Sigmoid colon (tissue), 6 donors: ENCODE measurements at regions not wholly inside any gene's neighbourhood (a gene's known extent, or its start where the extent isn't known, plus 50 kb on each side); places are given as distances from the start of the nearest gene placed in this dataset.

Experiments used
- DNase-seq: peaks from one replicate; pipeline ENCODE4 v3.0.0-alpha.2; 2019
- H3K27ac ChIP-seq, 4 donors: fragments of 200-600 bp; sonication (generic); one replicate each; pipeline ENCODE4 v1.5.1; 2016 to 2019; ENCODE audit warnings: mild to moderate bottlenecking in 1 of 4
- H3K27me3 ChIP-seq, 3 donors: fragments of 200-600 bp; sonication (generic); one replicate each; pipeline ENCODE4 v1.5.1; 2019; ENCODE audit warnings: mild to moderate bottlenecking in 1 of 3
- H3K36me3 ChIP-seq, 4 donors: fragments of 200-600 bp; sonication (generic); one replicate each; pipeline ENCODE4 v1.5.1; 2016 to 2019
- H3K4me1 ChIP-seq, 4 donors: fragments of 200-600 bp; sonication (generic); one replicate each; pipeline ENCODE4 v1.5.1; 2017 to 2019
- H3K4me3 ChIP-seq, 4 donors: fragments of 200-600 bp; sonication (generic); one replicate each; pipeline ENCODE4 v1.5.1; 2017 to 2019; ENCODE audit warnings: mild to moderate bottlenecking in 2 of 4, moderate library complexity in 1 of 4
- H3K9me3 ChIP-seq, 4 donors: fragments of 200-600 bp in 3 of 4; sonication (generic) in 3 of 4; one replicate each; pipeline versions ENCODE4 v1.5.1 to v1.6.1; 2013 to 2019
- CTCF ChIP-seq, 4 experiments: fragments of 450-650 bp in 3 of 4; fragments of 200-600 bp in 1 of 4; IDR thresholded peaks; one replicate each; pipeline ENCODE4 v1.5.1; 2016 to 2019; ENCODE audit warnings: antibody characterized with exemption in 4 of 4, mild to moderate bottlenecking in 3 of 4, moderate library complexity in 2 of 4
- EP300 ChIP-seq, 4 donors: sonication (generic); formaldehyde crosslinking; IDR thresholded peaks; one replicate each; pipeline ENCODE4 v1.6.1; 2017; ENCODE audit warnings: antibody characterized with exemption in 4 of 4
- POLR2A ChIP-seq, 2 donors: fragments of 450-650 bp; IDR thresholded peaks; one replicate each; pipeline ENCODE4 v1.6.1; 2016; ENCODE audit warnings: antibody characterized with exemption in 2 of 2, mild to moderate bottlenecking in 2 of 2, moderate library complexity in 2 of 2
- POLR2AphosphoS5 ChIP-seq, 4 donors: sonication (generic); formaldehyde crosslinking; IDR thresholded peaks; one replicate each; pipeline ENCODE4 v1.6.1; 2017; ENCODE audit warnings: antibody characterized with exemption in 4 of 4
- WGBS, 2 donors: extraction: QIAGEN DNeasy Blood & Tissue Kit; methylation state at CpG; one replicate each; pipeline ENCODE4 v1.1.7; 2013; 5-methylcytosine and 5-hydroxymethylcytosine counted together
- intact Hi-C: fragments of 100-400 bp; cut with DNase I; formaldehyde crosslinking; loops from one replicate; pipeline ENCODE4 v1.15.1; 2023
- donor health status: healthy with polysubstance abuse.
- donor health status: healthy.

GRCh38 chr20:48047447-48047846, 262.2 kb upstream of the SULF2 start:
- no peak overlapping the region for H3K27ac ChIP-seq
- intact Hi-C loops, result no loop called here
- WGBS, 2 donors, result 76 to 83% methylated on average over 4 of the region's 4 CpGs
- H3K36me3 ChIP-seq, result no peaks in the 10 kb centered on the region
- TF ChIP-seq CTCF (IDR thresholded peaks at IDR 0.05), result no peak
- TF ChIP-seq EP300 (IDR thresholded peaks at IDR 0.05), result no peak
- TF ChIP-seq POLR2A (IDR thresholded peaks at IDR 0.05), result no peak
- TF ChIP-seq POLR2AphosphoS5 (IDR thresholded peaks at IDR 0.05), result no peak
- no peaks in the 10 kb centered on the region for H3K27me3 ChIP-seq
- peaks cover 0 to 4% (median 0%) of the 10 kb centered on the region in 4 donors for H3K9me3 ChIP-seq
- H3K4me1 ChIP-seq, result no peaks in the 10 kb centered on the region
- H3K4me3 ChIP-seq, result no peak overlapping the region
- DNase-seq, result no peak

- TF ChIP-seq POLR2AphosphoS5 (IDR thresholded peaks at IDR 0.05), result no peak
- no peak for TF ChIP-seq CTCF (IDR thresholded peaks at IDR 0.05)
- TF ChIP-seq EP300 (IDR thresholded peaks at IDR 0.05), result no peak
- no peak for TF ChIP-seq POLR2A (IDR thresholded peaks at IDR 0.05)
- 71 to 85% methylated on average over 7 of the region's 7 CpGs for WGBS, 2 donors
- H3K36me3 ChIP-seq, result no peaks in the 10 kb centered on the region
Observed at GRCh38 chr20:48042628-48043027, 257.3 kb upstream of the SULF2 start.

GRCh38 chr20:48041078-48041780, 255.9 kb upstream of the SULF2 start:
- Histone ChIP-seq H3K4me3 (no peak overlapping the region), H3K9me3 (no peaks in the 10 kb centered on the region), H3K36me3 (no peaks in the 10 kb centered on the region), H3K27me3 (no peaks in the 10 kb centered on the region), H3K27ac (no peak overlapping the region), H3K4me1 (peaks cover 0 to 17% (median 6%) of the 10 kb centered on the region in 4 donors)
- intact Hi-C loops, result no loop called here
- WGBS, 2 donors, result 61 to 65% methylated on average over 17 of the region's 17 CpGs
- DNase-seq, result no peak
- TF ChIP-seq EP300 (IDR thresholded peaks at IDR 0.05), result peak in 1 of 4 donors; percentile 39
- TF ChIP-seq POLR2AphosphoS5 (IDR thresholded peaks at IDR 0.05), result peak; percentile 11 to 93 (median 83)
- no peak for TF ChIP-seq POLR2A (IDR thresholded peaks at IDR 0.05)

More at GRCh38 chr20:48042628-48043027, 257.3 kb upstream of the SULF2 start:
- Histone ChIP-seq H3K4me3 (no peak overlapping the region), H3K4me1 (peaks cover 0 to 17% (median 6%) of the 10 kb centered on the region in 4 donors), H3K9me3 (no peaks in the 10 kb centered on the region), H3K27ac (no peak overlapping the region), H3K27me3 (no peaks in the 10 kb centered on the region)
- DNase-seq, result no peak
- intact Hi-C loops, result no loop called here

GRCh38 chr20:48040491-48040890, 255.2 kb upstream of the SULF2 start:
- Histone ChIP-seq H3K27me3 (no peaks in the 10 kb centered on the region), H3K27ac (no peak overlapping the region), H3K4me3 (no peak overlapping the region), H3K4me1 (peaks cover 0 to 17% (median 6%) of the 10 kb centered on the region in 4 donors), H3K36me3 (no peaks in the 10 kb centered on the region), H3K9me3 (no peaks in the 10 kb centered on the region)
- intact Hi-C loops, result no loop called here
- no peak for DNase-seq
- 73 to 81% methylated on average over 6 of the region's 6 CpGs for WGBS, 2 donors
- TF ChIP-seq POLR2AphosphoS5 (IDR thresholded peaks at IDR 0.05) (no peak), POLR2A (IDR thresholded peaks at IDR 0.05) (no peak), EP300 (IDR thresholded peaks at IDR 0.05) (no peak)

- no peaks in the 10 kb centered on the region for H3K27me3 ChIP-seq
- no peaks in the 10 kb centered on the region for H3K36me3 ChIP-seq
- peaks cover 0 to 17% (median 6%) of the 10 kb centered on the region in 4 donors for H3K4me1 ChIP-seq
- TF ChIP-seq CTCF (IDR thresholded peaks at IDR 0.05) (no peak), EP300 (IDR thresholded peaks at IDR 0.05) (no peak), POLR2AphosphoS5 (IDR thresholded peaks at IDR 0.05) (no peak), POLR2A (IDR thresholded peaks at IDR 0.05) (no peak)
- no peak overlapping the region for H3K4me3 ChIP-seq
- intact Hi-C loops, result no loop called here
- WGBS, 2 donors, result 77 to 82% methylated on average over 7 of the region's 7 CpGs
- H3K27ac ChIP-seq, result no peak overlapping the region
- H3K9me3 ChIP-seq, result no peaks in the 10 kb centered on the region
- DNase-seq, result no peak
Observed at GRCh38 chr20:48040051-48040450, 254.8 kb upstream of the SULF2 start.
